ENCODE measurements at regions not wholly inside any gene's neighbourhood (a gene's known extent, or its start where the extent isn't known, plus 50 kb on each side); places are given as distances from the start of the nearest gene placed in this dataset.
"Not testable (repeated sequence)": the region's sequence is repeated elsewhere in the genome, so short reads cannot be mapped to it uniquely, and the experiment has no call there.

DNA sequence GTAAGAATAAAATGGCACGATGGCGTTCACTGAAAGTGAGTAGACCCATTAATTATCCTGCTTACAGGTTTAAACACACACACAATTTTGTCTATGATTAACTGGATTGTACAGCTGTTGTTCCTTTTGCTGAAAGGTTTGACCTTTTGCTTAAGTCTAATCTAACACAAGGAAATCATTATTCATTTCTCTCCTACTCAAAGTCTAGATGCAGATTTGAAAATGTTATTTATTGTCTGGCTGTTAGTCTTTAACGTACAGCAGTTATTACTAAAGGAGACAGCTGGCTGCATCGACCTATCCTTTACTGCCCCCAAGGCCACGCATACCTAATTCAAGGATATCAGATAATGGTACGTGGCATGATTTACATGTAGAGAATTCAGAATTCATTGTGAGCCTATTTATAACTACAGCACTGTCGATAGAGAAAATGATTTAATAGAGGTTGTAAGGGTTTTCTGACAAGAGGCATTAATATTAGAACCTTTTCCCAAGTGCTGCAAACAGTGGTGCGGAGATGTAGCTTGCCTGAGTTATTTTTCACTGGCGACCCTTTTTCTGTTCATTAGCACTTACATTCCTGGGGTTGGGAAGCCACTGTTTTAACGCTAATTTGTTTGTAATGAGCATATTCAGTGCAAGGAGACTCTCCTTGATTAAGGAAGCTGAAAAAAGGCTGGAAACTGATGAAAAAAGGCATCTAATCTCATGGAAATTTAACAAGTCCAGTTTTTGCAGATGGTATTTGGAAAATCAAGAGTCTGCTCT lies 368.4 kb upstream of the GRAMD2B start:
- no peak for DNase-seq (ENCODE audit: low read depth)

DNA sequence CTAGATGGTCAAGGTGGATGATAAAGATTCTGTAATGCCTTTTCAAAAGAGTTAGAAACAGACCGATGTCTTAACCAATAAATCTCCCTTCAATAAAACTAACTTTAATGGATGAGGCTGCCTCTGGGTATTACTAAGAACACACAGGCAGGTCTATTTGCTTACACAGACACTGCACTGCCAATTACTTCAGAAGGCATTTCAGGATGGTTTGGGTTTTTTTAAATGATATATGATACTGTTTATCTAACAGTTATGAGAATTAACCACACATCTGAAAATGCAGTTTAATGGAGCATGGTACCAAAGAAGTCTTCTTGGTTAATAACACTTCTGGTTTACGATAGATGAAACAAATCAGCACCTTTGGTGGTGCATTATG lies 367.9 kb upstream of the GRAMD2B start:
- DNase-seq (ENCODE audit: low read depth): no peak

- no peak for DNase-seq (ENCODE audit: low read depth)
These were observed 366.9 kb upstream of the GRAMD2B start for GRCh38 chr5:126056352-126056751.

DNA sequence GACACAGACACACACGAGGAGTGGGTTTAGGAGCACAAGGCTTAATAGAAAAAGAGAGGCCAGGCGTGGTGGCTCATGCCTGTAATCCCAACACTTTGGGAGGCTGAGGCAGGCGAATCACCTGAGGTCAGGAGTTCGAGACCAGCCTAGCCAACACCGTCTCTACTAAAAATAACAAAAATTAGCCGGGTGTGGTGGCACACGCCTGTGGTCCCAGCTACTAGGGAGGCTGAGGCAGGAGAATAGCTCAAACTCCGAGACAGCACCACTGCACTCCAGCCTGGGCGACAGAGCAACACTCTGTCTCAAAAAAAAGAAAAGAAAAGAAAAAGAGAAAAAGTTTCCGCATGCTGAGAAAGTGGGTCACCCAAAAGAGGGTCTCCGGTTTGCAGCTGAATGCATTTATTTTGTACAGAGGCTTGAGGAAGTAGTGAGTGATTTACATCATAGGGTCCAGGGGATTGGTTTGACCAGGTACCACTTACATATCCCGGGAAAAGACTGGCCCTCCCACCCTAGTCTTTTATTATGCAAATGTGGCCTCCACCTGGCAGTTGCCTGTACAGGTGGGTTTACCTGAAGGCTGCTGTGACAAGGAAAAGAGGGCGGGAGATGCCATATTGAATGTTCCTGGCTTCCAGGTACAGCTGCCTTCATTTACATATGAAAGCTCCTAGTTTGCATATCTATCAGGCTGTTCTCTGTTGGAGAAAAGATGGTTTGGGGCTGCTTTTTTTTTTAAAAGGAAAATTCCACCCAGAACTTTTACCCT lies 366.2 kb upstream of the GRAMD2B start:
- no peak for DNase-seq (ENCODE audit: low read depth)

- DNase-seq (ENCODE audit: low read depth): not testable (repeated sequence)
These were observed 364.8 kb upstream of the GRAMD2B start for GRCh38 chr5:126058392-126058791.

GRCh38 chr5:126062398-126063221 lies 360.6 kb upstream of the GRAMD2B start:
- no peak for DNase-seq (ENCODE audit: low read depth)

GRCh38 chr5:126065061-126065460 lies 358.1 kb upstream of the GRAMD2B start:
- DNase-seq (ENCODE audit: low read depth): no peak

DNA sequence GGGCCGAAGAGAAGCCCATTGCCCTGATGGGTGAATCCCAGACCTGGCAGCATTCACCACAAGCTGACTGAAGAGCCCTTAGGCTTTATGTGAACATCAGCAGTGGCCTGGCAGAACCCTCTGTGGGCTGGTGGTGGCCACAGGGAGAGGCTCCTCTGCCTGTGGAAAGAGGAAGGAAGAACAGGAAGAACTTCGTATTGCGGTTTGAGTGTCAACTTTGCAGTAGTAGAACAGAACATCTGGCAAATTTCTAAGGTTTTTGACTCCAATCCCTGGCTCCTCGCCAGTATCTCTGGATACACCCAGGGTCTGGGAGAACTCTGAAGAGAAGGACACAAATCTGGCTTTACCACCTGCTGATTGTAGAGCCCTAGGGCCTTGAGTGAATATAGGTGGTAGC lies 356.4 kb upstream of the GRAMD2B start:
- no peak for DNase-seq (ENCODE audit: low read depth)

DNA sequence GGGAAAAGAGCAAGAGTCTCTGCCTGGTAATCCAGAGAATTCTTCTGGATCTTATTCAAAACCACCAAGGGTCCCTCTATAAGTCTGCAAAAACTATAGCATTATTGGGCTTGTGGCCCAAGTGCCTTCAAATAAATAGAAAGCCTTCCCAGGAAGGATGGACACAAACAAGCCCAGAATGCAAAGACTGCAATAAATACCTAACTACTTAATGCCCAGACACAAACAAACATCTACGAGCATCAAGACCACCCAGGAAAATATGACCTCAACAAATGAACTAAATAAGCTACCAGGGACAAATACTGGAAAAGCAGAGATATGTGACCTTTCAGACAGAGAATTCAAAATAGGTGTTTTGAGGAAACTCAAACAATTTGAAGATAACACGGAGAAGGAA lies 355.8 kb upstream of the GRAMD2B start:
- no peak for DNase-seq (ENCODE audit: low read depth)

GRCh38 chr5:126069329-126069728 lies 353.9 kb upstream of the GRAMD2B start:
- DNase-seq (ENCODE audit: low read depth): no peak

DNA sequence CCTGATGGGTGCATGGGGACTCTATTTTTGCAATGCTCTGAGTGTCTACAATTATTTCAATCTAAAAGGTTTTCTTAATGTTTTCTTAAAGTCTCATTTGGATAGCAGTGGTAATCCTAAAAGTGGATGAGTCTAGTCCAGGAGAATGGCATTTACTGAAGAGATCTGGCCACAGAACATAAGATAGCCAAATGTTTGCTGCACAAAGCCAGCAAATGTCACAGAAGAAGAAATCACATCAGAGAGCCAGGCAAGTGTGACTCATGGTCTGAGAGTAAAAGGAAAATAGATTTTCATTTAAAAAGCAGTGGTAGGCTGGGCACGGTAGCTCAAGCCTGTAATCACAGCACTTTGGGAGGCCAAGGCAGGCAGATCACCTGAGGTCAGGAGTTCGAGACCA lies 352.7 kb upstream of the GRAMD2B start:
- DNase-seq (ENCODE audit: low read depth): no peak

- DNase-seq (ENCODE audit: low read depth): no peak
These were observed 348.7 kb upstream of the GRAMD2B start for GRCh38 chr5:126074538-126074937.

GRCh38 chr5:126079266-126079665 lies 343.9 kb upstream of the GRAMD2B start:
- DNase-seq (ENCODE audit: low read depth): no peak

GRCh38 chr5:126081209-126081608 lies 342.0 kb upstream of the GRAMD2B start:
- DNase-seq (ENCODE audit: low read depth): no peak

- no peak for DNase-seq (ENCODE audit: low read depth)
These were observed 330.2 kb upstream of the GRAMD2B start for GRCh38 chr5:126093041-126093440.

DNA sequence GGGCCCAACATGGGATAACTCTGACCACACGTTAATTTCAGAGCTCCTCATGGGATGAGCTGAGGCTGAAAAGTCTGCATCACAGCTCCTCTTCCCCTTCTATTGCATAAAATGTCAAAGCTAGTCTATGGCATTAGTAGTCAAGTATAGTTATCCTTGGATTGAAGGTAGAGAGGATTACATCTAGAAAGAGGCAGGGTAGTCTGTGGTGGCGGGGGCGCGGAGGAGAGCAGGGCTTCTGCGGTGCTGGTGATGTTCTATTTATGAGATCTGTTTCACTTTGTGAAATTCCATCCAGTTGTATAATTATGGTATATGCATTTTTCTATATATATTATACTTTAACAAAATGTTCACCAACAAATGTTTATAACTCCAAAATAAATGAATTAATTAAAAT lies 329.5 kb upstream of the GRAMD2B start:
- no peak for DNase-seq (ENCODE audit: low read depth)

GRCh38 chr5:126094991-126095390 lies 328.2 kb upstream of the GRAMD2B start:
- DNase-seq (ENCODE audit: low read depth): no peak

- no peak for DNase-seq (ENCODE audit: low read depth)
These were observed 326.7 kb upstream of the GRAMD2B start for GRCh38 chr5:126096442-126097006.

DNA sequence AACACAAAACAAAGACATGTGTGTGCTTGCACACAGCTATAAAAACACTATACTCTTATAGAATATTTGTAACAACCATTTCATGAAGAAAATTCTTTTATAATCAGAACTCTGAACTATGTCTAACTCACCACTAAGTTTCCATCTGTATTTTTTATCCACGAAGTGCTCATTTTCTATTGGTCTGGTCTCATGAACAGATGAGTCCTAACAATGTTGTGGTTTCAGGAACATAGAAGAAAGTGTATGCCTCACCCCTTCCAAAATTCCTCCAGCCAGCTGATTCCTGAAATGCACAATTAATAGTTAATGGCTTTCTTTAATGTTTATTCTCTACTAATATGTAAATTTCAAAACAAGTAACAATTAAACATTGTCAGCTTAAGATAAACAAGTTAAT lies 325.3 kb upstream of the GRAMD2B start:
- DNase-seq (ENCODE audit: low read depth): no peak

GRCh38 chr5:126098330-126099017 lies 324.7 kb upstream of the GRAMD2B start:
- no peak for DNase-seq (ENCODE audit: low read depth)

DNA sequence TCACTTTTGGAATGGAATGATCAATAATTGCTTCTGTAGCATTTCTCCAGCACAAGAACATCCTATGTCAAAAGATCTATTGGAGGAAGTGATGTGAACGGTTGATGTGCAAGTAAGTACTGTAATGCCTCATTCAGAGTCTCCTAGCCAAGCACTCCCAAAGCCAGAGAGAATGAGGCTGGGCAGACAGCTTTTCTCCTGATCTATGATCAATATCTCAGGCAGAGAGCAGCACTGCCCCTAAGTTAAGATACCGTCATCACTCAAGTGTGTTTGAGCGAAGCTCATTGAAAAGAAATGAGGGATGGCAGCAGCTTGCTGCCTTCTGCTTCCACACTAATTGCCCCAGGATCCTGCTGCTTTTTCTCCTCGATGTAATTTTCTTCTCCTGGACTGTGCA lies 324.1 kb upstream of the GRAMD2B start:
- DNase-seq (ENCODE audit: low read depth): no peak

- DNase-seq (ENCODE audit: low read depth): no peak
These were observed 322.4 kb upstream of the GRAMD2B start for GRCh38 chr5:126100767-126101166.

Measured in fibroblast of the conjunctiva (primary cell).